ENCODE measurements at regions not wholly inside any gene's neighbourhood (a gene's known extent, or its start where the extent isn't known, plus 50 kb on each side); places are given as distances from the start of the nearest gene placed in this dataset.

DNA sequence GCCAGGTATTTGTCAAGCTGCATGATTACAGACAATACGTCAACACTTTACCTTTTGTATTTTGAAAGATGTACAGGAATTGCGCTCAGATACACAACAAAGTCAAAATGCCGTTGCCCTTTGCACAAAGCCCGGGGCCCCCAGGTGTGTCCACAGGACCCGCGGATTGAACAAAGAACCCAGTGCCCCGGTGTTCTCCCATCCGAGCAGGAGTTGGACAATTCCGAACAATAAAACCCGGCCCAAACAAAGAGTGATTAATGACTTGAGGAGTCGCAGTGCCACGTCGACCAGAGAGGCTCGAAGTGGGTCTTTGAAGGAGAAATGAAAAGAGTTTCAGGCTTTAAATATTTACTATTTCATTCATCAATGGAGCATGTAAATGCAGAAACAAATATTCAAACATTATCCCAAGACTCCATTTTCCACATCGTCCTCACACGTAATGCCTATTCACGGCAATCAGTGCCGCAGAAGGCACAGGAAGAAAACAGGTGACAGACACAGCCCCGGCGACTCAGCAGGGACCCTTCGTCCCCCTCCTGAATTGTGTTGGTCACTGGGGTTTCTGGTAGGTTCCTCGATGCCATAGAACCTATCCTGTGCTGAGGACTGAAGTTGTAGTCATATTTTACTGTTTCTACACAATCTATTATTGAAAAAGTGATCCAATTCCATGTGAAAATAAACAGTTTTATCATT lies 70.9 kb upstream of the MGMT start:
- no peaks in the 10 kb centered on the region for H3K4me1 Mint-ChIP-seq
- H3K4me3 Mint-ChIP-seq, result no peak overlapping the region
- ATAC-seq (no peak), DNase-seq (no peak)
- no peaks in the 10 kb centered on the region for H3K9me3 ChIP-seq (ENCODE audit: control insufficient read depth, low read length, poor library complexity, severe bottlenecking)
- H3K27ac Mint-ChIP-seq, result no peak overlapping the region
- H3K27me3 Mint-ChIP-seq, result peaks cover 23% of the 10 kb centered on the region
- H3K36me3 Mint-ChIP-seq (ENCODE audit: low read depth), result no peaks in the 10 kb centered on the region

DNA sequence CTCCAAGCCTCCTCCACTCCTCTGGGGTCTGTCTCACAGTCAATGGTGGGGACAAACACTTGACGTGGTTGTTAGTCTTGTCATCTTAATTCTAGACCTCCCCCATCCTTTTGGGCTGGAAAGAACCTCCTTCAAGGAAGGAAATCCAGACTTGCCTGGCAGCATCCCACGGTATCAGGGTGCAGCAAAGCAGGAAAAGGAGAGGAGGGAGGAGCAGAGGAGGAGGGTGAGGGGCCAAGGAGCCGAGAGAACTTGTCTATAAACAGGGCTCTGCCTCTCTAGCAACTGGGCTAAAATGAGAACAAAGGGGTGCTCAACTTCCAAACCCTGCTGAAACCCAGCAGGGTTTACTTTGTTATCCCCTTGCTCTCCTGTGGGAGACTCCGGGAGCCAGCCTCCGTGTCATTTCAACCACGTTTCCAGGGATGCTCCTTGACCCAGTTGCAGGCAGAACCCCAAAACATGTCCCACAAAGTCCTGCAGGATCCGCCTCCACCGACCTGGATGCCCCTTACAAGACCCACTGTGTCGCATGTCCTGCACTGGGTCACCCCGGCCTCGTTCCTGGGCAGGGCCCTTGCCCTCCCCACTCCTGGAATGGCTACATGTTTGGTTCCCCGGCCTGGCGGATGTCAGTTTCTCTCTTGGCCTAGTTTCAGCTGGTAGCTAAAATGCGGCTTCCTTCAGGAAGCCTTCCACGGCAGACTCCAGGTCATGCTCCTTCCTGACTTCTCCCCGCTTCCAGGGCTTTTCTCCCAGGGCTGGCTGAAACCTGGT lies 69.7 kb upstream of the MGMT start:
- Mint-ChIP-seq H3K27me3 (peaks cover 12% of the 10 kb centered on the region), H3K4me3 (no peak overlapping the region), H3K4me1 (no peaks in the 10 kb centered on the region), H3K27ac (no peak overlapping the region), H3K36me3 (ENCODE audit: low read depth) (no peaks in the 10 kb centered on the region)
- no peak for ATAC-seq
- no peaks in the 10 kb centered on the region for H3K9me3 ChIP-seq (ENCODE audit: control insufficient read depth, low read length, poor library complexity, severe bottlenecking)
- no peak for DNase-seq

DNA sequence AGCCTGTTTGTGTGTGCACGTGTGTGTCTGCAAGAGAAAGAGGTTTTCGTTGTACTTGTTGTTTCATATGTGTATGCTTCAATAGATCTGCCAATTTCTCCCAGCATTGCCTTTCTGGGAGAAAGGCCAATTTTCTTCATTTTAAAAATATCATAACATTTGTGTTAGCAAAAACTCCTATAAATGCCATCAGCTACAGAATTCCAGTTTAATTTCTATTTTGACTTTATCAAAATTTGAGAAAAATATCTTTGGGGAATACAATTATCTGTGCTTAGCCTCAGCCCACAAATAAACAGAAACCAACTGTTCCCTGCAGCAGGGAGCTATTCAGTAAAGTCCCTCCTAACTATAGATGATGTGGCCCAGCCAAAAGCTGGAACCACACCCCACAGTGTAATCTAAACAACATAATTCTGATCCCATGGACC lies 68.3 kb upstream of the MGMT start:
- Mint-ChIP-seq H3K4me1 (no peaks in the 10 kb centered on the region), H3K36me3 (ENCODE audit: low read depth) (no peaks in the 10 kb centered on the region), H3K27me3 (peaks cover 7% of the 10 kb centered on the region), H3K4me3 (no peak overlapping the region), H3K27ac (no peak overlapping the region)
- DNase-seq (no peak), ATAC-seq (no peak)
- H3K9me3 ChIP-seq (ENCODE audit: control insufficient read depth, low read length, poor library complexity, severe bottlenecking), result no peaks in the 10 kb centered on the region

DNA sequence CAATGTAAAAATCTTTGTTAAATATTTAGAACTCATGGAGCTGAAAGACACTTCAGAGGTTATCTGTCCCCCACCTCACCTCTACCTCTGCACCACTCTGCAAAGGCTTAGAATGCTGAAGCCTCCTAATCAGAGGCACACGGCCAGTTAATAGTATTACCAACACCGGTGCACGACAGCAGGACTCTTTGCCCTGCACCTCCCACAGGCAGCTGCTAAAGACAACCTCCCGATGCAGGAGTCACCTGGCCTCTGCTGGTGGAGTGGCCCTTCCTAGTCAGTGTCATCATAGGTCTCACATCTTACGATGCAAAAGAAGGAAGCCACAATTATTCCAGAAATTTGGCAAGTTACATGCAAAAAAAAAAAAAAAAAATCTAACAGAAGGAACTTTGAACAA lies 66.6 kb upstream of the MGMT start:
- ATAC-seq (no peak), DNase-seq (no peak)
- H3K27ac Mint-ChIP-seq, result no peak overlapping the region
- H3K9me3 ChIP-seq (ENCODE audit: control insufficient read depth, low read length, poor library complexity, severe bottlenecking), result no peaks in the 10 kb centered on the region
- no peaks in the 10 kb centered on the region for H3K4me1 Mint-ChIP-seq
- H3K27me3 Mint-ChIP-seq, result peaks cover 10% of the 10 kb centered on the region
- no peaks in the 10 kb centered on the region for H3K36me3 Mint-ChIP-seq (ENCODE audit: low read depth)
- H3K4me3 Mint-ChIP-seq, result no peak overlapping the region

DNA sequence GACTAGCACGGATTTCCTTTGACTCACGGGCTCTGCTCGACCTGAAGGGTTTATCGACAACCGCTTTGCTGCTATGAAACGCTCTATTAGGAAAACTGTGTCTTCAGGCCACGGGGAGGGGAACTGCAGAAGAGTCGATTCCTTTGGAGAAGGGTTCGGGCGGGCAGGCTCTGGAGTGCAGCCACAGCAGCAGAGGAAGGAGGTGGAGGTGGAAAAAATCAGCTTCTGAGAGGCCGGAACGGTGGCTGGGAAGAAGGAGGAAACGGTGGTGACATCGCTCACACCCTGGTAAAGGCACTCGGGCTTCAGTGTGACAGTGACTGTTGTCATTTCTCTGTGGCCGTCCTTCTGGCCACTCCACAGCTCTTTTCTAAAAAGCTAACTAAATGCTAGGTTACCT lies 64.6 kb upstream of the MGMT start:
- Mint-ChIP-seq H3K27me3 (peaks cover 20% of the 10 kb centered on the region), H3K27ac (no peak overlapping the region), H3K4me3 (no peak overlapping the region), H3K4me1 (no peaks in the 10 kb centered on the region), H3K36me3 (ENCODE audit: low read depth) (no peaks in the 10 kb centered on the region)
- no peaks in the 10 kb centered on the region for H3K9me3 ChIP-seq (ENCODE audit: control insufficient read depth, low read length, poor library complexity, severe bottlenecking)
- ATAC-seq, result no peak
- no peak for DNase-seq

DNA sequence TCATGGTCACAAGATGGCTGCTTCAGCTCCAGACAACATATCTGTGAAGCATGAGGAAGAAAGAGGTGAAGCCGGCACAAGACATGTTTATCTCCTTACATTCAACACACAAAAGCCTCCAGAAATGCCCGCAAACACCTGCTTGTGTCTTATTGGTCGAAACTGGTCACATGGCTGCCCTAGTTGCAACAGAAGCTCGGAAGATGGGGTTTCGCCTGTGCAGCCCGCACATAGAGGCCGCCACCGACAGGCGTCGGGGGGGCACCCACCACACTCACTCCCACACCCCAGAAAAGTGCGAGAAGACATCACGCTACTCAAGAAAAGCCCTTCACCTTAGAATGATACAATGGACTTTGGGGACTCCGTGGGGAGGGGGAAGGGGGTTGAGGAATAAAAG lies 63.0 kb upstream of the MGMT start:
- no peaks in the 10 kb centered on the region for H3K36me3 Mint-ChIP-seq (ENCODE audit: low read depth)
- H3K4me3 Mint-ChIP-seq, result no peak overlapping the region
- H3K4me1 Mint-ChIP-seq, result no peaks in the 10 kb centered on the region
- H3K9me3 ChIP-seq (ENCODE audit: control insufficient read depth, low read length, poor library complexity, severe bottlenecking), result no peaks in the 10 kb centered on the region
- ATAC-seq (no peak), DNase-seq (no peak)
- no peak overlapping the region for H3K27ac Mint-ChIP-seq
- peaks cover 21% of the 10 kb centered on the region for H3K27me3 Mint-ChIP-seq

DNA sequence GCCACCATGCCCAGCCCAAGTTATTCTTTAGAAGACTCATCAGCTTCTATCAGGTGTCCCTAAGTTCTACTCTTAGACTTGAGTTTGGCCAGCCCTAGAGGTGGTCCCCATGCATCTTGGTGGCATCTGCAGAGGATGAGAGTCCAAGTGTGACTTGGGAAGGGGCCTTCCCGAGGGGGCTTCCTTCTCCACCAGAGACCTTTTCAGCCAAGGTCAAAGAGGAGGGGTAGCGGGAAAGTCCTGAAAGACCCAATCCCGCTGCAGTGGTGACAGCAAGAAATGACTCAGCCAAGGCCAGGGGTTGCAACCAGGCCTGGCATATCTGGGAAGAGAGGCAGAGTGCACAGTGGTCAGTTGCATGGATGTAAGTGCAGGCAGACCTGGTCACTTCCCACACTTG lies 61.7 kb upstream of the MGMT start:
- no peak for DNase-seq
- Mint-ChIP-seq H3K27me3 (peaks cover 21% of the 10 kb centered on the region), H3K4me3 (no peak overlapping the region), H3K36me3 (ENCODE audit: low read depth) (no peaks in the 10 kb centered on the region), H3K27ac (no peak overlapping the region), H3K4me1 (no peaks in the 10 kb centered on the region)
- no peaks in the 10 kb centered on the region for H3K9me3 ChIP-seq (ENCODE audit: control insufficient read depth, low read length, poor library complexity, severe bottlenecking)
- ATAC-seq, result no peak

DNA sequence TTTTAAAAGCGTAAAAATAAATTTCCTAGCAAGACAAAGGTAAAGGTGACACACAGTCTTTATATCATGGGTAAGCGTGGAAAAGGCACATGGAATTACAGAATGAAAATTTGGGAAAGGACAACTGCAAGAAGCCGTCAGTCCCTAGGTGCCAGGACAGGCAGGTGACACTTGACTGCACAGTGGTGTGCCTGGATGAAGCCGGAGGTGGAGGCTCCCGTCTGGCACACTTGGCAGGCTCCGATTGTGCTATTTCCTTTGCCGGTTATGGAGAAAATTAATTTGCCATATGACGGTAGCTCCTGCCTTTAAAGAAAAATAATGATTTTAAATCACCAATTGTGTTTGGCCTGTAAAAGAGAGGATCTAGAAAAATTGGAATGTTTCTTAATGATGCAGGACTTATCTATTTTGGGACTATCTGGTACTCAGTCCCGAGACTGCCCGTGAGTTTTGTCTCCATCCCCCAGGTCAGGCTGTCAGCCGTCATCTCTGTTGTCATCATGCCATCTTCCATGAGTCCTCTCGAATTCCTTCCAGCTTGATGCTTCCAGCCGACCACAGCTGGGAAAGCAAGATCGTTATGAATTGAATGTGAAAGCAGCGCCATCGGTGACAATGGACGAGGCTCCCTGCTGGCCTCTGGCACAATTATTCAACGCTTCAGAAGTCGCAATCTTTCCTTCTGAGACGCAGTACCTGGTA lies 56.2 kb upstream of the MGMT start:
- ATAC-seq (no peak), DNase-seq (no peak)
- no peaks in the 10 kb centered on the region for H3K36me3 Mint-ChIP-seq (ENCODE audit: low read depth)

DNA sequence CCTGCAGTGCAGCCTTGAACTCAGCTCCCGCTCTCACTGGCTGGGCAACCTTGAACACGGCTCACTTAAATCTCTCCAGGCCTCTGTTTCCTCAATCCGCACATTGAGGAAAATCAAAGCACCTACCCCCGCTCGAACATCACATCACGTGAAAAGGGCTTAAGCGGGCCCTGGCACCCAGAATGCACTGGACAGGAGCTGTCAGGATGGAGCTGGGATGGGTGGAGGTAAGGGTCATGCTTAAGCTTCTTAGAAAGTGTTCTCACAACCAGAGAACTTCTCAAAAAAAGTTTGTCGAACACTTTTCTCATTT lies 55.7 kb upstream of the MGMT start:
- DNase-seq (no peak), ATAC-seq (no peak)
- Mint-ChIP-seq H3K27ac (no peak overlapping the region), H3K4me3 (no peak overlapping the region), H3K4me1 (no peaks in the 10 kb centered on the region), H3K36me3 (ENCODE audit: low read depth) (no peaks in the 10 kb centered on the region), H3K27me3 (peaks cover 9% of the 10 kb centered on the region)
- no peaks in the 10 kb centered on the region for H3K9me3 ChIP-seq (ENCODE audit: control insufficient read depth, low read length, poor library complexity, severe bottlenecking)

More for the DNA sequence above, 56.2 kb upstream of the MGMT start:
- Mint-ChIP-seq H3K4me1 (no peaks in the 10 kb centered on the region), H3K27ac (no peak overlapping the region), H3K27me3 (peaks cover 14% of the 10 kb centered on the region), H3K4me3 (no peak overlapping the region)
- no peaks in the 10 kb centered on the region for H3K9me3 ChIP-seq (ENCODE audit: control insufficient read depth, low read length, poor library complexity, severe bottlenecking)

DNA sequence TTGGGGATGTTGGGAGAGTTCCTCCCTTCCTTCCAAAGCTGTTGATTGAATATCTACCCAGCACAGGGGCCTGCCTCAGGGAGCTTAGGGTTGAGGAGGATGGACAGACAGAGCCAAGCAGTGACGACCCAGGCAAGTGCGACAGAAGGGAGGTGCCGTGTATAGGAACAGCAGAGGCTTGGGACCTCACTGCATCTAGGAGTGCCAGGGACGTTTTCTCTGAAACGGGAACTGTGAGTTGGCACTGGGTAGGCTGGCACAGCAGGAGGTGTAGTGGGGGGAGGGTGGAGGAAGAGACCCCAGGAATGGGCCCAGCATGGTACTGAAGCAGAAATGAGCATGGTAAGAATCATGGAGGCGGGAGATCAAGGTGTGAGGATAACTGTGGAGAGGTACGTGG lies 55.3 kb upstream of the MGMT start:
- Mint-ChIP-seq H3K4me3 (no peak overlapping the region), H3K27me3 (peaks cover 6% of the 10 kb centered on the region), H3K27ac (no peak overlapping the region), H3K36me3 (ENCODE audit: low read depth) (no peaks in the 10 kb centered on the region), H3K4me1 (no peaks in the 10 kb centered on the region)
- ATAC-seq (no peak), DNase-seq (no peak)
- H3K9me3 ChIP-seq (ENCODE audit: control insufficient read depth, low read length, poor library complexity, severe bottlenecking), result no peaks in the 10 kb centered on the region

DNA sequence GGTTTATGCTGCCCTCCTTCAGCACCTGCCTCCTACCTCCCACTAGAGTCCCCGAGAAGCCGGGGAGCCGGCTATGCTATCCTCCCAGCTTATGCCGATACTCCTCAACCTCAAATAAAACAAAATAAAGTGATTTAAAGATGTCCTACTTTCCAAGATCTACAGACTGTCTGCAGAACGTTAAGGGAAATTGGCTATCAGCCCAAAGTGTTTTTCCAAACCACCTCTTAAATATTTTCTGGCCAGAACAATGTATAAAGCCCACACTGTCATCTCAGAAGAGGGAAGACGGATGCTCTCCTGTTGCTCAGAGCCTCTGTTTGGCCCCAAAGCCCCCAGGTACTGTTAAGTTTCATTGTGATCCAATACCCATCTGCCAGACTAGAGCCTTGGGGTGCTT lies 54.0 kb upstream of the MGMT start:
- ATAC-seq (no peak), DNase-seq (no peak)
- Mint-ChIP-seq H3K4me3 (no peak overlapping the region), H3K27me3 (no peaks in the 10 kb centered on the region), H3K36me3 (ENCODE audit: low read depth) (no peaks in the 10 kb centered on the region), H3K4me1 (no peaks in the 10 kb centered on the region), H3K27ac (no peak overlapping the region)
- no peaks in the 10 kb centered on the region for H3K9me3 ChIP-seq (ENCODE audit: control insufficient read depth, low read length, poor library complexity, severe bottlenecking)

DNA sequence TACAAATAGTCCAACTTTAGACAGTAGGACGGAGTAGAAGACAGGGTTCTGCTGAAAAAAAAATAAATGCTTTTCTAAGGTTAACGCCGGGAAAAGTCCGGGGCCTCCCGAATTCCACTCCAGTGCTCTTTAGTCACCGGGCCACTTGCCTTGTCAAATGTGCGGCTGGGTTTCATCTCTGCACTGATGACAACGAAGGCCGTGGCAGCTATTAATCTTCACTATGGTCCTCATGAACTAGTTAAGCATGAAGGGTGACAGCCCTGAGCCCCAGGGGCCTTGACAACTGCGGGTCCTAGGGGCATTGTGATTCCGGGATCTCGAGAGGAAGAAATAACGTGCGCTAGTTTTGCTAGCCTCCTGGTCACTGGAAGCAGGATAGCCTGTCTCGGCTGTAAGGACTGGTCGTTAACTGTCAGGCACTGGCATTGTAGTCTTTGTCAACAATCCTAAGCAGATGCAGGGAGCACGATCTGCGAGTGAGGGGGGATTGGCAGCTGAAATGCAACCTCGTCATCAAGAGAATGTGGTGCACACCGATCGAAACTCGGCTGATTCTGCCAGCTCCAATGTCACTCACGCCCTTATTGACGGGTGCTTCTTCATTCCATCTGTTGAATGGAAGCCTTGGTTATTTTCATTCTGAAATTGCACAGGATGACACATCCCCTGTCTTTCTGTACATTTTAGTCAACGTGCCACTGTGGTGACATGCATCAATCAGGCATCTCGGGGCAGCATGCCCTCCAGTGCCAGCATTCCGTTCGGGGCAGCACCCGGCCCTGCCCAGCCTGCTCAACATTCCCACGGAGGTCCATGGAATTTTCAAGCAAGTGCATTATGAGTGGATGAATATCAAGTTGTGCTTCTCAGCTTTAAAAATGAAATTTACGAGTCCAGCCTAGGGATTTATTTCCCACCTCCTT lies 51.6 kb upstream of the MGMT start:
- ATAC-seq (no peak), DNase-seq (no peak)
- Mint-ChIP-seq H3K4me3 (no peak overlapping the region), H3K4me1 (no peaks in the 10 kb centered on the region), H3K36me3 (ENCODE audit: low read depth) (no peaks in the 10 kb centered on the region), H3K27ac (no peak overlapping the region), H3K27me3 (peaks cover 9% of the 10 kb centered on the region)
- H3K9me3 ChIP-seq (ENCODE audit: control insufficient read depth, low read length, poor library complexity, severe bottlenecking), result no peaks in the 10 kb centered on the region

DNA sequence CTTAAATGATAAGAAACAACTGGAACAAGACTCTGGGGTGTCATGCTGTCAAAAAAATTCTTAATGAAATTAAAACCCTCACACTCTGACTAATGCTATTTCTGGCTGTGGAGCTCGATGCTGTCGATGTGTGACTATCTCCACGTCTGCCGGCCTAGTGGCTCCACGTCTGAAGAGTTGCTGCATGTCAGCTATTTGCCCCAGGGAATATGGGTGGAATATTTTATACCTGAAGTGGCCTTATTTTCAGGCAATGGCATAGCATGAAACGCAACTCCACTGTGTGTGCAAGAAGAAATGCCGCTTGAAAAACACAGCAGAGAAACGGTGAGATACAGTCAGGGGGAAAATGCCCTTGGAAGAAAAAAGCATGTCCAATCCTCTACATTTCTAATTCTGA lies 50.9 kb upstream of the MGMT start:
- H3K27ac Mint-ChIP-seq, result no peak overlapping the region

More for the DNA sequence above, 50.9 kb upstream of the MGMT start:
- Mint-ChIP-seq H3K27me3 (peaks cover 9% of the 10 kb centered on the region), H3K4me3 (no peak overlapping the region), H3K36me3 (ENCODE audit: low read depth) (no peaks in the 10 kb centered on the region), H3K4me1 (no peaks in the 10 kb centered on the region)
- DNase-seq (no peak), ATAC-seq (no peak)
- no peaks in the 10 kb centered on the region for H3K9me3 ChIP-seq (ENCODE audit: control insufficient read depth, low read length, poor library complexity, severe bottlenecking)

Data from T-helper 17 cell (primary cell).